Calu3 (cell line): ENCODE measurements at regions not wholly inside any gene's neighbourhood (a gene's known extent, or its start where the extent isn't known, plus 50 kb on each side); places are given as distances from the start of the nearest gene placed in this dataset.

ENCODE experiments used
- BruUV-seq: library from RNA; stranded (reverse); fragments of 400-500 nt; replicated peaks from 2 replicates; lab custom pipeline; 2021; lab: Mats Ljungman, UMichigan
- CTCF ChIA-PET: fragments of 300-600 bp; sonication (Branson Sonifier 250); formaldehyde crosslinking; loops from one replicate; lab custom pipeline; 2022; ENCODE audit warnings: antibody characterized with exemption; lab: Charles Lee
- DNase-seq: peaks from one replicate; pipeline ENCODE4 v3.0.0; 2022
- H3K27ac Mint-ChIP-seq: one replicate; pipeline ENCODE4 v1.8.0; 2022; ENCODE audit warnings: mixed read lengths; ENCODE audit not compliant: unreplicated experiment
- H3K27me3 Mint-ChIP-seq: one replicate; pipeline ENCODE4 v1.8.0; 2022; ENCODE audit warnings: mixed read lengths; ENCODE audit not compliant: unreplicated experiment
- H3K36me3 Mint-ChIP-seq: one replicate; pipeline ENCODE4 v1.8.0; 2022; ENCODE audit warnings: mild to moderate bottlenecking, moderate library complexity, mixed read lengths; ENCODE audit not compliant: insufficient read depth, unreplicated experiment
- H3K4me1 Mint-ChIP-seq: one replicate; pipeline ENCODE4 v1.8.0; 2022; ENCODE audit warnings: mild to moderate bottlenecking, low read depth, mixed read lengths; ENCODE audit not compliant: unreplicated experiment
- H3K4me3 Mint-ChIP-seq: one replicate; pipeline ENCODE4 v1.8.0; 2022; ENCODE audit warnings: mild to moderate bottlenecking, low read depth, moderate library complexity, mixed read lengths; ENCODE audit not compliant: unreplicated experiment
- H3K9me3 Mint-ChIP-seq: one replicate; pipeline ENCODE4 v1.8.0; 2022; ENCODE audit warnings: low read depth, mixed read lengths; ENCODE audit not compliant: unreplicated experiment
- CTCF ChIP-seq: fragments of 200-600 bp; IDR thresholded peaks from one replicate; pipeline ENCODE4 v1.8.0; 2022; ENCODE audit warnings: antibody characterized with exemption; ENCODE audit not compliant: unreplicated experiment
- intact Hi-C: fragments of 100-400 bp; cut with micrococcal nuclease; formaldehyde crosslinking; loops from one replicate; pipeline ENCODE4 v1.10.0; 2022; ENCODE audit not compliant: unreplicated experiment

GRCh38 chr3:103662591-103662990, 1227.8 kb downstream of the ZPLD1 start:
- intact Hi-C loops = no loop called here
- Mint-ChIP-seq H3K27ac (no peak overlapping the region), H3K36me3 (no peaks in the 10 kb centered on the region), H3K9me3 (no peaks in the 10 kb centered on the region), H3K4me3 (no peak overlapping the region), H3K27me3 (no peaks in the 10 kb centered on the region), H3K4me1 (no peaks in the 10 kb centered on the region)
- DNase-seq = no peak
- no peak for TF ChIP-seq CTCF
- CTCF ChIA-PET = no interaction called here
- BruUV-seq = no TSS peak

GRCh38 chr3:103672346-103672745, 1237.5 kb downstream of the ZPLD1 start:
- Mint-ChIP-seq H3K27ac (no peak overlapping the region), H3K4me3 (no peak overlapping the region), H3K36me3 (no peaks in the 10 kb centered on the region), H3K27me3 (no peaks in the 10 kb centered on the region), H3K9me3 (no peaks in the 10 kb centered on the region), H3K4me1 (no peaks in the 10 kb centered on the region)
- no peak for DNase-seq
- no TSS peak for BruUV-seq
- TF ChIP-seq CTCF = no peak
- intact Hi-C loops = no loop called here
- CTCF ChIA-PET = no interaction called here

- H3K36me3 Mint-ChIP-seq = no peaks in the 10 kb centered on the region
- TF ChIP-seq CTCF = no peak
- no peak overlapping the region for H3K4me3 Mint-ChIP-seq
- H3K27ac Mint-ChIP-seq = no peak overlapping the region
- H3K27me3 Mint-ChIP-seq = no peaks in the 10 kb centered on the region
- H3K9me3 Mint-ChIP-seq = no peaks in the 10 kb centered on the region
- CTCF ChIA-PET = no interaction called here
- intact Hi-C loops = no loop called here
- BruUV-seq = no TSS peak
- no peak for DNase-seq
- H3K4me1 Mint-ChIP-seq = no peaks in the 10 kb centered on the region
Observed at GRCh38 chr3:103684904-103685303, 1250.1 kb downstream of the ZPLD1 start.

- no peak overlapping the region for H3K27ac Mint-ChIP-seq
- no peaks in the 10 kb centered on the region for H3K4me1 Mint-ChIP-seq
- DNase-seq = no peak
- CTCF ChIA-PET = no interaction called here
- no peak overlapping the region for H3K4me3 Mint-ChIP-seq
- intact Hi-C loops = no loop called here
- H3K36me3 Mint-ChIP-seq = no peaks in the 10 kb centered on the region
- no peaks in the 10 kb centered on the region for H3K27me3 Mint-ChIP-seq
- no peak for TF ChIP-seq CTCF
- no peaks in the 10 kb centered on the region for H3K9me3 Mint-ChIP-seq
- BruUV-seq = no TSS peak
Observed at GRCh38 chr3:103685939-103686338, 1251.1 kb downstream of the ZPLD1 start.
